Naive thymus-derived CD4-positive, alpha-beta T cell (primary cell): ENCODE measurements at regions not wholly inside any gene's neighbourhood (a gene's known extent, or its start where the extent isn't known, plus 50 kb on each side); places are given as distances from the start of the nearest gene placed in this dataset. TPM values are rescaled to one million over a fixed set of nuclear protein-coding genes. Genes with fewer than 3 reads are reported as not detected.

Source experiments
- ATAC-seq: fragments of 150-1000 bp; cut with Tn5 transposase; 2 replicates; pipeline ENCODE4 v1.10.0; 2021; ENCODE audit warnings: mild to moderate bottlenecking, moderate library complexity
- CTCF ChIA-PET: fragments of 350-600 bp; sonication (Branson Sonifier 250); formaldehyde crosslinking; loops from one replicate; lab custom pipeline; 2021; ENCODE audit warnings: antibody characterized with exemption; lab: Charles Lee
- POLR2A ChIA-PET: fragments of 350-600 bp; sonication (Branson Sonifier 250); formaldehyde crosslinking; loops from one replicate; lab custom pipeline; 2021; ENCODE audit warnings: antibody characterized with exemption, inconsistent platforms; lab: Charles Lee
- DNase-seq, 9 donors: peaks; one replicate each; pipeline versions ENCODE4 v3.0.0 to v3.0.0-alpha.2; 2020 to 2022; ENCODE audit warnings: mixed read lengths in 1 of 9
- H3K27ac ChIP-seq: one replicate; pipeline ENCODE4 v1.7.0; 2013; ENCODE audit warnings: mild to moderate bottlenecking, low read depth, low read length, moderate library complexity
- H3K27me3 ChIP-seq, 2 donors: one replicate each; pipeline ENCODE4 v1.7.0; 2013; ENCODE audit warnings: low read length in 2 of 2, mild to moderate bottlenecking in 2 of 2, moderate library complexity in 2 of 2; ENCODE audit not compliant: control insufficient read depth in 2 of 2, insufficient read depth in 2 of 2
- H3K36me3 ChIP-seq, 3 experiments: 1 replicate in 2 of 3; 2 replicates in 1 of 3; pipeline ENCODE4 v1.7.0; 2013; ENCODE audit warnings: low read length in 3 of 3, mild to moderate bottlenecking in 3 of 3, moderate library complexity in 1 of 3; ENCODE audit not compliant: insufficient read depth in 3 of 3, control insufficient read depth in 2 of 3
- H3K4me1 ChIP-seq, 2 donors: one replicate each; pipeline ENCODE4 v1.7.0; 2013; ENCODE audit warnings: low read length in 2 of 2, mild to moderate bottlenecking in 2 of 2, moderate library complexity in 1 of 2; ENCODE audit not compliant: control insufficient read depth in 2 of 2, insufficient read depth in 2 of 2
- H3K4me3 ChIP-seq: 2 replicates; pipeline ENCODE4 v1.7.0; 2013; ENCODE audit warnings: mild to moderate bottlenecking, low read length
- H3K9me3 ChIP-seq, 3 experiments: 1 replicate in 2 of 3; 2 replicates in 1 of 3; pipeline ENCODE4 v1.7.0; 2013; ENCODE audit warnings: low read length in 3 of 3; ENCODE audit not compliant: control insufficient read depth in 2 of 3
- H3K27ac Mint-ChIP-seq, 9 donors: one replicate each; pipeline ENCODE4 v1.8.0; 2020 to 2022; ENCODE audit warnings: mixed read lengths in 9 of 9, mild to moderate bottlenecking in 8 of 9, moderate library complexity in 5 of 9, inconsistent platforms in 2 of 9
- H3K27me3 Mint-ChIP-seq, 5 donors: one replicate each; pipeline ENCODE4 v1.8.0; 2021 to 2022; ENCODE audit warnings: mixed read lengths in 5 of 5, mild to moderate bottlenecking in 1 of 5
- H3K36me3 Mint-ChIP-seq, 5 donors: one replicate each; pipeline ENCODE4 v1.8.0; 2020 to 2022; ENCODE audit warnings: mixed read lengths in 5 of 5, mild to moderate bottlenecking in 3 of 5, inconsistent platforms in 1 of 5
- H3K4me1 Mint-ChIP-seq, 7 donors: one replicate each; pipeline ENCODE4 v1.8.0; 2020 to 2022; ENCODE audit warnings: mixed read lengths in 7 of 7, mild to moderate bottlenecking in 3 of 7, inconsistent platforms in 1 of 7
- H3K4me3 Mint-ChIP-seq, 10 donors: one replicate each; pipeline ENCODE4 v1.8.0; 2020 to 2022; ENCODE audit warnings: mild to moderate bottlenecking in 10 of 10, mixed read lengths in 10 of 10, moderate library complexity in 6 of 10, inconsistent platforms in 2 of 10
- H3K9me3 Mint-ChIP-seq, 11 donors: one replicate each; pipeline ENCODE4 v1.8.0; 2020 to 2022; ENCODE audit warnings: mixed read lengths in 11 of 11, mild to moderate bottlenecking in 4 of 11, inconsistent platforms in 1 of 11, moderate library complexity in 1 of 11
- intact Hi-C, 2 donors: fragments of 100-400 bp; cut with micrococcal nuclease; formaldehyde crosslinking; loops; one replicate each; pipeline ENCODE4 v1.15.1; 2023
- microRNA-seq: library from miRNA; unstranded; fragments of <30 nt; microRNA quantifications from one replicate; pipeline ENCODE4 v1.2.0, GENCODE V29; 2022; ENCODE audit warnings: borderline microRNAs expressed

DNA sequence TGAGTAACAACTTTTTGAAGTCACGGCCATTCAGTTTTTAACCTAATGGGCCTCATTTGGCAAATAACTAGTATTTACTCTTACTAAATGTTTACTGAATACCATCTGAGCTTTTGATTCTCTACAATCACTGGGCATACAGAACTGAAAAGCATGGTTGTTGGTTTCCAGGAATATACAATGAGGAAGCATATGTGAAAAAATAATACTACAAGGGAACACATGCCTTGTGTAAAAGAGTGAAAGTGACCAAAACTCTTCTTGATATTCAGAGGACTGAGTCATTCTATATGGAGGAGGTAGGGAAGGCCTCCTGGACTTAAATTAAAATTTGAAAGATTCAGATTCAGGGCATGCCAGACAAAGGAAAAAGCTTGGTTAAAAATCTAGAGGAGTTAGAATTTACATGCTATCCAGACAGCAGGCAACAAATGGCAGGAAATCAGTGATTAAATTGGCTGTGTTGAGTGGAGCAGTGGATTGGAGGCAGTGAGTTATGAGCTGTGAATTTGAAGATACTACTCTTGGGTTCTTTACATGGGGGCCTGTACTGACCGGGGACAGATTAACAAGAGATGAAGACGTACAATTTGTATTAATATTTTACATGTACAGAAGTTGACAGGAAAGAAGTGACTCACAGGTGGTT is 53.6 kb upstream of the NRXN1 start:
- Histone ChIP-seq H3K36me3 (no peaks in the 10 kb centered on the region), H3K4me3 (no peak overlapping the region), H3K9me3 (no peaks in the 10 kb centered on the region), H3K27ac (no peak overlapping the region), H3K27me3 (no peaks in the 10 kb centered on the region), H3K4me1 (no peaks in the 10 kb centered on the region)
- ChIA-PET CTCF (no interaction called here), POLR2A (no interaction called here)
- no peak for ATAC-seq
- Mint-ChIP-seq H3K4me3 (no peak overlapping the region), H3K36me3 (no peaks in the 10 kb centered on the region), H3K27me3 (no peaks in the 10 kb centered on the region), H3K27ac (no peak overlapping the region), H3K9me3 (peaks cover 0 to 33% (median 3%) of the 10 kb centered on the region in 11 donors), H3K4me1 (no peaks in the 10 kb centered on the region)
- DNase-seq = no peak
- intact Hi-C loops = no loop called here

DNA sequence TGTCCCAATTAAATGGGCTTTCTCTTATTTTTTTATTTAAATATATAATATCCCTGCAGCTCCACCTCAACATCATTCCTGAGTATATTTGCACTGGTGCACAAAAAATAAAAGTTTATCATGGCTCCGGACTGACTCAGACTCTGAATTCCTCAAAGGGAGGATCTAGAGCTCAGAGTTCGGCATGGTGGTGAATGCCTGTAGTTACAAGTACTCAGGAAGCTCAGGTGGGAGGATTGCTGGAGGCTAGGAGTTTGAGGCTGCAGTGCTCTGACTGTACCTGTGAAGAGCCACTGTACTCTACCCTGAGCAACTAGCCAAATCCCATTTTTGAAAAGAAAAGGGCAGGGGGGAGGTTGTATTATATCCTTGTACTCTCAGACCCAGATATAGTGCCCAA is 52.8 kb upstream of the NRXN1 start:
- Histone ChIP-seq H3K27me3 (no peaks in the 10 kb centered on the region), H3K36me3 (no peaks in the 10 kb centered on the region), H3K4me1 (no peaks in the 10 kb centered on the region), H3K9me3 (no peaks in the 10 kb centered on the region), H3K27ac (no peak overlapping the region), H3K4me3 (no peak overlapping the region)
- intact Hi-C loops = no loop called here
- CTCF ChIA-PET = no interaction called here
- Mint-ChIP-seq H3K4me1 (no peaks in the 10 kb centered on the region), H3K36me3 (no peaks in the 10 kb centered on the region), H3K4me3 (no peak overlapping the region), H3K9me3 (peaks cover 0 to 33% (median 3%) of the 10 kb centered on the region in 11 donors), H3K27ac (no peak overlapping the region), H3K27me3 (no peaks in the 10 kb centered on the region)
- DNase-seq (no peak), ATAC-seq (no peak)
- POLR2A ChIA-PET = no interaction called here

Small RNA genes in the stretch of these regions (microRNA-seq; reads per million reads assigned to microRNA genes)
- gene MIR4431 = not detected
